Mammary epithelial cell (primary cell): ENCODE measurements at regions not wholly inside any gene's neighbourhood (a gene's known extent, or its start where the extent isn't known, plus 50 kb on each side); places are given as distances from the start of the nearest gene placed in this dataset.

Experiments used
- EZH2 ChIP-seq: IDR thresholded peaks from 2 replicates; pipeline ENCODE4 v1.6.1; 2012; ENCODE audit warnings: low read length, inconsistent platforms, borderline replicate concordance
- TF ChIP-seq, protein P1 (sequence below), 2 donors: IDR thresholded peaks in 1 of 2; conservative IDR thresholded peaks in 1 of 2; 2 replicates each; pipeline ENCODE4 v1.5.1; 2011 to 2012; ENCODE audit warnings: inconsistent platforms in 2 of 2, low read length in 2 of 2, mild to moderate bottlenecking in 2 of 2, control low read depth in 1 of 2, low read depth in 1 of 2; ENCODE audit not compliant: insufficient read depth in 1 of 2; ENCODE audit errors: extremely low read depth in 1 of 2

DNA sequence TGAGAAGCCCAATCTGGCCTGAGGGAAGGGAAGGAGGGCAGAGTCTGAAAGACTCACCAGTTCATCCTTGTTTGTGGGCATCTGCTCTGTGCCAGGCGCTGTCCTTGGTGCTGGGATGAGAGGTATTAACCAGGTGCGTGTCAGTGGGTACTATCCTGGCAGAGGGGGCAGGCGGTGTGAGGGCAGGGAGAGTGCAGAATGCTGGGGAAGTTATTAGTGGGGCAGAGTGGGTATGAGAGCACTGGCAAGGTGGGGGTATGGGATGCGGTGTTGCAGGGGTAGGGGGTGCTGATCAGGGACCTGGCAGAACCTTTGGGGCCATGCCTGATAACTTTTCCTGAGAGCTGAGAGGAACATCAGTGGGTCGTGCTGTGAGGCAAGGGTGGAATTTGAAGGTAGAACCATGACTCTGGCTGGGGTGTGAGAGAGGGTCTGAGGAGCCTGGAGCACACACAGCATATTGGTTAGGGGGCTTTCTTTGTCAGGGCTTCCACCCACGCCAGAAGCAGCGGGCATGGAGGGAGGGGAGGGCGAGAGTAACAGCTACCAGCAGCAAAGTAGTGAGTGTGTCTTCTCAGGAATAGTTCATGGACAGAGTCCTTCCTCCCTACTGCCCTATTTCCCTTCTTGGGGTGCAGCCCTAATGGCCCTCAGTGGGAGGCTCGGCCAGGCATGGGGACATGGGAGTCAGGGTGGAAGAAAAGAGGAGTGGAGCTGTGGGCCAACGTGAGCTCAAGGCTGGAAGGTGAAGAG, 290.7 kb downstream of the CYP26B1 start:
- no peak for TF ChIP-seq EZH2
- TF ChIP-seq, protein P1, sequence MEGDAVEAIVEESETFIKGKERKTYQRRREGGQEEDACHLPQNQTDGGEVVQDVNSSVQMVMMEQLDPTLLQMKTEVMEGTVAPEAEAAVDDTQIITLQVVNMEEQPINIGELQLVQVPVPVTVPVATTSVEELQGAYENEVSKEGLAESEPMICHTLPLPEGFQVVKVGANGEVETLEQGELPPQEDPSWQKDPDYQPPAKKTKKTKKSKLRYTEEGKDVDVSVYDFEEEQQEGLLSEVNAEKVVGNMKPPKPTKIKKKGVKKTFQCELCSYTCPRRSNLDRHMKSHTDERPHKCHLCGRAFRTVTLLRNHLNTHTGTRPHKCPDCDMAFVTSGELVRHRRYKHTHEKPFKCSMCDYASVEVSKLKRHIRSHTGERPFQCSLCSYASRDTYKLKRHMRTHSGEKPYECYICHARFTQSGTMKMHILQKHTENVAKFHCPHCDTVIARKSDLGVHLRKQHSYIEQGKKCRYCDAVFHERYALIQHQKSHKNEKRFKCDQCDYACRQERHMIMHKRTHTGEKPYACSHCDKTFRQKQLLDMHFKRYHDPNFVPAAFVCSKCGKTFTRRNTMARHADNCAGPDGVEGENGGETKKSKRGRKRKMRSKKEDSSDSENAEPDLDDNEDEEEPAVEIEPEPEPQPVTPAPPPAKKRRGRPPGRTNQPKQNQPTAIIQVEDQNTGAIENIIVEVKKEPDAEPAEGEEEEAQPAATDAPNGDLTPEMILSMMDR (conservative IDR thresholded peaks at IDR 0.05 in 1 of 2, IDR thresholded peaks at IDR 0.05 in 1 of 2; ENCODE audit: extremely low read depth in 1 of 2, insufficient read depth in 1 of 2, low read depth in 1 of 2, low read length in 2 of 2), result no peak
